Stimulated activated CD4-positive, alpha-beta T cell treated with anti-CD3 and anti-CD28 coated beads, Interleukin-1b, Interleukin-23, amount 100 ng/mL, for 48 hours (primary cell): ENCODE measurements at regions not wholly inside any gene's neighbourhood (a gene's known extent, or its start where the extent isn't known, plus 50 kb on each side); places are given as distances from the start of the nearest gene placed in this dataset.

Source experiments
- DNase-seq: peaks from one replicate; pipeline ENCODE4 v3.0.0-alpha.2; 2020

DNA sequence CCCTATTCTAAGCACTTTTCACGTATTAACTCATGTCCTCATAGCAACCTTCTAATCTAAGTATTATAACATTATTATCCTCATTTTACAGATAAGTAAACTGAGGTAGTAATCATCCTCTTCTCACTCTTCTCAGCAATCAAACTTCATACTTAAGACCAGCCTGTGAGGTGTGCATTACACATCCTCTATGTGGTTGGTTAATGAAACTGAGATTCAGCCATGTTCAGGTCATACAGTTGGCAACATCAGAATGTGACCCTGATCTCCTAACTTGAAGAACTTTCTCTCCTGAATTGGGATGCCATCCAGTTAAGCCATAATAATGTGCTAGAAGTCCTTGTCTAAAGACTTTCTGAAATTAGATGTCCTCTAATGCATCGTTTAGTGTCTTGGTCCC is 275.1 kb upstream of the ANKRD55 start:
- no peak for DNase-seq

DNA sequence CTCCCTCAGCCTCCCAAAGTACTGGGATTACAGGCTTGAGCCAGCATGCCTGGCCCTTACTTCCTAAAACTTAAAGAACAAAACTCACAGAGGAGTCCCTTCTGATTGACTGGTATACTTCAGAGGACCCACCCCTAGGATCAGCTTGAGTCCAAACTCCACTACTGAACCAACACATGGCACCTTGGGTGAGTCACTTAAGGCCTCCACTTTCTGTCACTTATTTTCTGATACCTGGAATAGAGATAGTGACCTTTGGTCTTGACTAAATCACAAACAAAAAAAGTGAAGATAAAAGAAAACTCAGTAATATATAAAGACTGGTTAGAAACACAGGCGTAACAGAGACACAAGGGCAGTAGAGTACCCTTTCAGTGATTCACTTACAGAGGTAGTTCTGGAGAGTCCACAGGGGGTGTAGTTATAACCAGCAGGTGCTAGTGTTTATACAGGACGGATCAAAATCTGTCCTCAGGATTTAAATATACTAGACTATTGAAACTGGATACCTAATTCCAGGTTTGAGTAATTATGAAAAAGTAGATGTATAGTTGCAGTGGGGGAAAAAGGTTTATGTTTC is 274.3 kb upstream of the ANKRD55 start:
- DNase-seq: no peak

DNA sequence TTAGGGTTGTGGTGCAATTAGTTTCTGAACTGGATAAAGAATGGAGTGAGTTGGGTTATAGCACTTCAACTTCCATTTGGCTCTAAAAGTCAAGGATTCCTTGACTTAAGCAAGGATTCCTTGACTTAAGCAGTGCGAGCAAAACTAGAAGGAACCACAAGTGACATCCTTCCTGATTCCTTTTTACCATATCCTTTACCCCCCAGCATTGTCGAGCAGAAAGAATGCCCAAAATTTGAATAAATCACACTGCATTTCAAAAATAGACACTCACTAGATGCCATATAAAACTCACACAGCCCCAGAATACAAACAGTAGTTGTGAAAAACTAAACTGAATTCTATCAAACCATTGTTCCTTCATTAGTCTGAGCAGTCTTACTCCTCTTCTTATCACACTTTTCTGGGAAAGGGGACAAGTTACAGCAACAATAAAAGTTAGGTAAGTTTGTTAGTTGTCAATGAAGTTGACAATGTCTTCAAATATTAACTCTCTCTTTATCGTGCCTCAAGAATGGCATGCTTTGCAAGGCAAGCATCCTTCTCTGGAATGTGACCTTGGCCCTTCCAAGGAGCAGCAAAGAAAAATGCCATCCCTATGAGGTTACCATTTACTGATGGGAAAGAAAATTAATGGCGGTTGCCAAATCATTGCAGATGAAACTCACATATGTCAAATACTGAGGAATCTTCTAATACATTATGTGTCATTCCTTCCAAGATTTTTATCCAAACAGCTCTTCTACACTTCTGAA is 273.3 kb upstream of the ANKRD55 start:
- DNase-seq: no peak

DNA sequence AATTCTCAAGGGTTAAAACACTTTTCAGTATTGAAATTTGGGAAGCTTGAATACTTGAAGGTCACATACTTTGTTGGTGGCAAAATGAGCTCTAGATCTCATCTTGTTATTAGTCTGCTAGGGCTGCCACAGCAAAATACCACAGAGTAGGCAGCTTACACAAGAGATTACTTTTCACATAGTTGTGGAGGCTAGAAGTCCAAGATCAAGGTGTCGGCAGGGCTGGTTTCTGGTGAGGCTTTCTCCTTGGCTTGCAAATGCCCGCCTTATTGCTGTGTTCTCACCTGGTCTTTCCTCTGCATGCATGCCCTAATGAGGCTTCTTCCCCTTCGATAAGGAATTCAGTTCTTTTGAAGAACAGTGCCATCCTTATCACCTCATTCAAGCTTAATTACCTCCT is 270.8 kb upstream of the ANKRD55 start:
- no peak for DNase-seq

DNA sequence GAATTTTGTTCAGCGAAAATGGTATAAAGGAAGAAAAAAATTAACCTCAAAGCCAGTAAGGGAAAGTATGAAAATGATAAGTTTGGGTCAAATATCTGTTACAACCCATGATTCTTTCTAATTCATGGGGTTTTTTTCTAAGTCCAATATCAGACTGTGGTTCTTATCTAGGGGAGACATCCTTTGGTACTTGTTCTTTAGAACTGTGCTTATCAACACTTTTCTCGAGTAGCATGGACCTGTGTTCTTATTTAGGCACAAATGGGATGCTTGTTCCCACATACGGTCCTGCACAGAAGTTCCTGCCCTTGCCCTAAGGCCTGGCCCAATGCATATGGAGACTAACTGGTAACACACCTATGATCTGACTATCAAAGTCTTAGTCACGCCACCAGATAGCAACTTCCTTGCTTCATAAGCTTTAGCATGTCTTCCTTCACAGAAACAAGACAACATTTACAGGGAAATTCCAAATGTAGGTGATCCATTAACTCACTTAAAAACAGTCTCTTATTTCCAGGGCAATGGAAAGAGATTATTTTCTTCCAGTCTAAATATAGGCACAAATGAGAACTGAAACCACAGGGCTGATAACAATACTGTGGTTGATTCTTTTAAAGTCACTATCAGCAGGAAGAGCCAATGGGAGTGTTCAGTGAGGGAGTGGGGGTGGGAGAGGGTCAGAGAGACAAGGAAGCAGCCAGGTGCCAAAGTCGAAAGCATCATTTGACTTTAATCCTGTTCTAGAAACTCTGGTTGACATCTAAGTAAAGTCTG is 268.8 kb upstream of the ANKRD55 start:
- no peak for DNase-seq

DNA sequence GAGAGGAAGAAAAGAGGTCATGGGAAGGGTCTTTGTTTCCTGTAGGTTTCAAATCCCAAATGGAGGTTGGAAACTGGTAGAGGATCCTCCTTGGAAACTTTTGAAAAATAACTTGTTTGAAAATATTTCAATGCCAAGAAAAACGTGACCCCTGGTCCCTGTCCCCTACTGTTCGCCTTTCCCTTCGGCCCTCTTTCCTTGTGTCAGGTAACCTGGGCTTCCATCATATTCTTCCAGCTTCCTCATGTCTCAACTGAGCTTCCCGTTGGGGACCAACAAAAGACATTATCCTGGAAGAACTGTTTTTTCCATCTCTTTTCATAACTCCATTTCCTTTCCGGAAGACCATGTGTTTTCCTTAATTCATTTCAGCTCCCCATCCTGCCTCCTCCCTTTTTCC is 266.8 kb upstream of the ANKRD55 start:
- no peak for DNase-seq

DNA sequence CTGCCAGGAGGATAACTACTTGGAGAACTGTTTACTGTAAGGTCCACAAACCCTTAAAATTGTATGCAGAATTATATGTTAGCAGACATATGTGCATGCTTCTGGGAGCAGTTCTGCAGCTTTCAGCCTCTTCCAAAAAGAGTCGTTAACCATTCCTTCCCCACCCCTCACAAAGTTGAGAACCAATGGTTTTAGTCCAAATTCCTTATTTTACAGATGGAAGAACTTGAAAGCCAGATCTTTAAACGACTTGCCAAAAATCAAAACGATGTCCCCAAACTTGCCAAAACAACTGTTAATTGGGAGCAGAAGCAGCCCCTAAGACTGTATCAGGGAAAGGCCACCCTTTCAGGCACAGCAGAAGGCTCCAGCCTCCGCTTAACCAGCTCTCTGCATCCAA is 266.4 kb upstream of the ANKRD55 start:
- no peak for DNase-seq

DNA sequence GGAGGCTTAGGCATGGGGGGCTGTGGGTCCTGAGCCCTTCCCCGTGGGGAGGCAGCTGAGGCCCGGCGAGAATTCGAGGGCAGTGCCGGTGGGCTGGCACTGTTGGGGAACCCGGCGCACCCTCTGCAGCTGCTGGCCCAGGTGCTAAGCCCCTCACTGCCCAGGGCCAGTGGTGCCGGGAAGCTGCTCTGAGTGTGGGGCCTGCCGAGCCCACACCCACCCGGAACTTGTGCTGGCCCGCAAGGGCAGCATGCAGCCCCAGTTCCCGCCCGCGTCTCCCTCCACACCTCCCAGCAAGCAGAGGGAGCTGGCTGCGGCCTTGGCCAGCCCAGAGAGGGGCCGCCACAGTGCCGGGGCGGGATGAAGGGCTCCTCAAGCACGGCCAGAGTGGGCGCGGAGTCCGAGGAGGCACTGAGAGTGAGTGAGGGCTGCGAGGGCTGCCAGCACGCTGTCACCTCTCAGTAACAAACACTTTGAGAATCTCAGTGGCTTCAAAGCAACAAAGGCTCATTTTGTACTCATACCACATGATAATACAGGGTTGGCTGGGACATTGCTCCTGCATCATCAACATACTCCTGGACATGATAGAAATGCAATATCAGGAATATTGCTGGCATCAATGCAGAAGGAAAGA is 265.7 kb upstream of the ANKRD55 start:
- DNase-seq: no peak

DNA sequence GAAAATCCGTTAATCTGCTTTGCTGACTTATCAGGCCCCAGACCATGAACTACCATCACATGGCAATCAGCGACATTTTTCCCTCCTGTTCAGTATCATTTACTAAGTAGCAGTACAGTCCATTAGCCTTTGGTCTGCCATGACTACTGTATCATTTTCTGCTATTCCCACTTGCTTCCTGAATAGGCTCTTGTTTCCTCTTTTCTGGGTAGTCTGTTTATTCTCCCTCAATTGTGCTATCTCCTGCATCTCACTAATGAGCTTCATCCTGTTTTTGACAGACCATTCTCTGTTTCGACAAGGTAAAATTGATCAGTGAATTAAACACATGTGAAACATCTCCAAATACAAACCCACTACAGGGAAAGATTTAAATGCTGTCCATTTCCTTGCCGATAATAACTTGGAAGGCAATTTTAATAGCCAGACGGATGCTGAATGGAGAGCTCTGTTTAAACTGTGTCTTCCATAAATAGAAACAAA is 263.5 kb upstream of the ANKRD55 start:
- no peak for DNase-seq

DNA sequence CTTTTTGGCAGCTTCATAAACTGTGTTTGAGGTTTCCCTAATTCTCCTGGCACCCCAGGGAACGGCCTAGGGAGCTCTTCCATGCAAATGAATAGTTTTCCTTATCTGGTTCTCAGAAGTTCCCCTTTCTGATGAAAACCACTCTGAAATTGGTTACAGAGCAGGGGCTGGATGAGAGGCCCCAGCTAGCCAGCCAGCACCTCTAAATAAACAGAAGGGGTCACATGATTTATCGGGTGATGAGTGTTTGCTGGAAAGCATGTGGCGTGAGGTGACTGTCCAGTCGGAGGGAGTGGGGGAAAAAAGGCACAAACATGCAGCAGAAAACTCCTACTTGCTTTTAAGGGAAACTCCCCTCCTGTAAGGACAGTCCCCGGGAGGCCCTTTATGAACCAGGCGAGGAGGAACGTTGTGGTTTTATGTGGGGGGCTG is 261.2 kb upstream of the ANKRD55 start:
- DNase-seq: no peak

DNA sequence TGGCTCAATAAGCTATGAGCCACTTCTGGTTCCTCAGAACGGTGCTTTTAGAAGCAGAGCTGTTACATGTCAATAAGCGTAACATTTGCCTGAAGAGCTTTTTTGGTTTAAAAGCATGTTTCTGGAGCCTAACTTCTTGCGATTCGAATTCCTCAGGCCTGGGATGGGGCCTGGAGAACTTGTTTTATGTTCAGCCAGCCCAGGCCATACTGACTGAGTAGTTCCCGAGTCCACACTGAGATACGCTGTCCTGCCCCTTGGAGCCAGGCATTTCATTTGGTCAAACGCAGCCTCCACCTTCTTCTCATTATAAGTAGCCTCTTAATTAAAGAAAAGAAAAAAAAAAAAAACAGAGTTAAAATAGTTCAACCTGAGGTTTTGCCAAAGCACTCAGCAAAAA is 260.6 kb upstream of the ANKRD55 start:
- DNase-seq: no peak

DNA sequence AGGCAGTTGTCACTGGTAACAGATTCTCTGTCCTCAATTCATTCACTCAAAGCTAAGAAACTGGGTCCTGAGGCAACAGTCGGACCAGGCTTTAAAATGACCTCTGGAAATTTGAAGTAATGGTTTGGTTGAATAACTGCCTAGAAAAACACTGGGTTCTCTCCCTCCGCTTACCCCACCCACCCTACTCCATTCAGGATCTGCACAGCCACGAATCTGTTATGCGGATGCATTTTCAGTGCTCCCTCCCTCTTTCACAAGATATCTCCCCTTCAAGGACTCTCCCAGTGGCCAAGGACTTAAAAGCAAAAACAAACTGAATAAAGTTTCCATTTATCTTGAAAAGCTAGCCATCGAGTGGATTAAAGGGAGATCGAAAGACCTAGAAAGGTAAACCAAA is 260.2 kb upstream of the ANKRD55 start:
- DNase-seq: no peak

DNA sequence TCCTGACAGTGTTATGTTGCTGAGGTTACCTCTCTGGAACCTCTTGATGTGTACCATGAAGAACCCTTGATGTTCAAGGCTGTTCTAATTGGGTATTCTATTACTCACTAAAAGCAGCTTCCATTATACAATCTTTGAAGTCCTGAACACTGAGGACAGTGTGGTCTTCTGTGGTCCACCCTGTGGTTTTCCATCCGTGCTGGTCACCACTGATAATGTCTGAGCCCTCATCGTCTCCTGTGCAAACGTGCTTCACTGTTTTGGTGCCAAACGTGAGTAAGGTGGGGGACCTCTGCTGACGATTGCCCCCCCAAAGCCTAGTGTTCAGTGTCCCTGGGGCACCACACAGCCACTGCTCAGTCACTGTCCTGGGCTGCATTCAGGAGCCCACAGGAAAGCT is 259.7 kb upstream of the ANKRD55 start:
- no peak for DNase-seq

DNA sequence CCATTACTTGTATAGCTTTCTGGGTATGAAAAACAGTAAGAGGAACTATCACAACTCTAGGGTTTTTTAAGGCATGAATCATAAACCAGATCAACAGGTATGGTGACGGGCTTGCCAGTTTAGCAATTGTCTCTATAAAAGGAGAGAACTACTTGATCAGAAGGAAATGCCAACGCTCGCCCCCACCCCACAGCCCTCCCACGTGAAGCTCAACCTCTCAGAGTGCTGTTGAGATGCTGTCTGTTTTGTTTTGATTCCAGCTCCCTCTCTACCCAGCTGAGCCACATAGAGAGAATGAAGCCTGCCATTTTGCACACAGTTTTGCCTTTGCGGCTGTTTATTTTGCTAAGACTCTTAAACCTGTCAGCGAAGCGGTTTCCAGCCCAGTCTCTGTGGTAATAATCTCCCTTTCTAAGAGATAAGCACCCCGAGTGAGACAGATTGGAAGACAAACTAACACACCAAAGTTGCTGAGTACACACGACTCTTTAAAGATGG is 257.9 kb upstream of the ANKRD55 start:
- peak; percentile 65 for DNase-seq

DNA sequence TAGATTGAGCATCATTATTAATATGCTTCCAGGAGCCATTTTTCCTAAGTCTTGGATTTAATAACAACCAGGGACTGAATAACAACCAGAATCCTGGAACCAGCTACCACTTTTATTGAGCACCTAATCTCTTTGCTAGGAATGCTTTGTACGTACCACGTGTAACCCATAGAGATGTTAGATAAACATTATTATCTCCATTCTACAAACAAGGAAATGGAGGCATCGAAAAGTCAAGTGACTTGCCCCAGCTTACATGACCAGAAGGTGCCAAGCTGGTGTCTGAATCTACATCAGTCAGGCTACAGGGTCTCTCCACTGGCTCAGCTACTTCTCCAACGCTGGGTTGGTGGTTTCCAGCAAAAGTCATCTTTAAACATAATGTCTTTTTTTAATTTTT is 256.1 kb upstream of the ANKRD55 start:
- DNase-seq: no peak

DNA sequence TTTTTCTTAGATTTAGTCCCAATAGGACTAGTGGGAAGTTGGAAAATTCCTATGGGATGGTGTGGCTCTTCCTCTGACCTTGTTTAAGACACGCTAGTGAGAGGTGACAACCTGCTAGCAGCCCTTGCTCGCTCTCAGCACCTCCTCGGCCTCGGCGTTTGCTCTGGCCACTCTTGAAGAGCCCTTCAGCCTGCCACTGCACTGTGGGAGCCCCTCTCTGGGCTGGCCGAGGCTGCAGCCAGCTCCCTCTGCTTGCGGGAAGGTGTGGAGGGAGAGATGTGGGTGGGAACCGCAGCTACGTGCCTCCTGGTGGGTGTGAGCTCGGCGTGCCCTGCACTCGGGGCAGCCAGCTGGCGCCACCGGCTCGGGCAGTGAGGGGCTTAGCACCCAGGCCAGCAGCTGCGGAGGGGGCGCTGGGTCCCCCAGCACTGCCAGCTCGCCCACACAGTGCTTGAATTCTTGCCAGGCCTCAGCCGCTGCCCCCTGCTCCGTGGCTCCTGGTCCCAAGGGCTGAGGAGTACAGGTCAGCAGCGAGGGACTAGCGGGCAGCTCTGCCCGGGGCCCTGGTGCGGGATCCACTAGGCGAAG is 254.5 kb upstream of the ANKRD55 start:
- no peak for DNase-seq

DNA sequence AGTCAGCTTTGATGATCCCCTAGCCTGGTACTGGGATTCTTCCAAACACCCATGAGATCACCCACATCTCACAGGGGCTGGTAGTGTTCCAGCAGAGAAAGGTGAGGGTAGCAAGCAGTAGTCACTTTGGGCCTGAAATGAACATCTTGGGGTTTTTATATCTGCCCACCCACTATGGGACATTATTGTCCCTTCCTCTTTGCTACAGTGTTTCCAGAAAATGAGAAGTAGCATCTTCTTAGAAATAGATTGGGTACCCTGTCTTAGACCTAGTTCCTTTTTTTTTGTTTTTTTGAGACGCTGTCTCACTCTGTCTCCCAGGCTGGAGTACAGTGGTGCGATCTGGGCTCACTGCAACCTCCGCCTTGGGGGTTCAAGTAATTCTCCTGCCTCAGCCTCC is 249.2 kb upstream of the ANKRD55 start:
- DNase-seq: no peak

DNA sequence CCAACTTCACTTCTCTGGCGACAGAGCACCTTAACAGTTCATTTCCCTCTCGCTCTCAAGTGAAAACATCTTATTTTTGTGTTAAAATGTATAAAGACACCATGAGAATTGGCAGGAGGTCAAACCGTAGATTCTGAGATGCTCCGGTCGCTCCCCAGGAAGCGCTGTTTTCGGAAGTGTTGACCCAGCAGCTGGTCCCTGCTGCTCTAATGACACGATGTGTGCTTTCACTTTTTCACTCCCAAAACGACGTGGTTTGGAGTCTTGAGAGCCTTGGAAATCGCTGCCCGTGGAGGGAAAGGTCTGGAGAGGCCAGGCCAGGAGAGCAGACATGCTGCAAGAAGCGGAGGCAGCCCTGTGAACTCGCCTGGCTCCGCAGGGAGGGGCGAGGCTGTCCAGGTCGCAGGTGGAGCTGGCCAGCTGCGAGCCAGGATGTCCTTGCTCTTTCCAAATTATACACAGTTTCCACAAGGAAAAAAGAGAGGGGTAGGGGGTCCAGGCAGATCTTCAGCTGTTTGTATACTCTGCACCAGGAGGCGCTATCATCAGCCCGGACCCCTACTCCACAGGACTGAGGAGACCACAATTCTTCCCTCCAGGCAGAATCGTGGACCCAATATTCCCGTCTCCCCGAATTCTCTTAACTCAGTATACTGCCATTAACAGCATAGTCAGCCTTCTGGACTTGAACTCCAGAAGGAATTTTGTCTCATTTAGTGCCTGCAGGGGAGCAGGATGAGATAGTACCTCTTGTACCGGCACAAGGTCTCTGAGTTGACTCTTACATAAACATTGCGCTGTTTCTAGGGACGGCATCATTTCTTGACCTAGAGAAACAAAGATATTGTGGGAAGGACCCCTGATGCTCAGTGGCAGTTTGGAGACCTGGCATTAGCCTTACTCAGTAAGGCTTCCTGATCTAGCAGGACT is 248.6 kb upstream of the ANKRD55 start:
- no peak for DNase-seq

DNA sequence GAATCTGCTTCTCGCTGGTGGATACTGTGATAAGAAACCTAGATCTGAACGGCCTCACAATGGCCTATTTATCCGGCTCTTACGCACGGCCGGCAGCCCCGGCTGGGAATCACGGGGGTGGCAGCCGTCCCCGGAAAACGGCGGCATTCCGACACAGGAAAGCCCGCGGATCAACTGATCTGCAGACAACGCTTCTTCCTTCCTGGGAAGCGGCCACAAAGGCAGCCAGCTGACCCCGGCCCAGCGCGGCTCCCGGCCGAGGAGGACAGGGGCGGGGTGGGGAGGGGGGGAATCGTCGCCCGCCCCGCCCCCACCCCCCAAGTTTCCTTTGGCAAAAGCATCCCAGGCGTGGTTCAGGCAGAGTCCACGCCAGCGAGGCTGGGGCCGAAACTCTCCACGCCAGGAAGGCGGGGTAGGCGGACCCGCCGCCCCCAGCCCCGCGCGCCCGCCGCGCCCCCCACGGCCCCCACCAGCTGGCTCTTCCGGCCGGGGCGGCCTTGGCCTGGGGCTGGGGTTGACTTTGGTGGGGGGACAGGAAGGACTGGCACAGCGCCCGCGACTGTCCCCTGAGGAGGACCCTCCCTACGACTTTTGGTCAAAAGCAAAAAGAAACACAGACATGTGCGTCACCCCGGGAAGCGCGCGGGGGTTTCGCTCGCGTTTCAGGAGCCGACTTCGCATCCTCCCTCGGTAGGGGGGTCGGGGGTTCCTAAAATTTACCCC is 247.7 kb upstream of the ANKRD55 start:
- peak; percentile 11 for DNase-seq

DNA sequence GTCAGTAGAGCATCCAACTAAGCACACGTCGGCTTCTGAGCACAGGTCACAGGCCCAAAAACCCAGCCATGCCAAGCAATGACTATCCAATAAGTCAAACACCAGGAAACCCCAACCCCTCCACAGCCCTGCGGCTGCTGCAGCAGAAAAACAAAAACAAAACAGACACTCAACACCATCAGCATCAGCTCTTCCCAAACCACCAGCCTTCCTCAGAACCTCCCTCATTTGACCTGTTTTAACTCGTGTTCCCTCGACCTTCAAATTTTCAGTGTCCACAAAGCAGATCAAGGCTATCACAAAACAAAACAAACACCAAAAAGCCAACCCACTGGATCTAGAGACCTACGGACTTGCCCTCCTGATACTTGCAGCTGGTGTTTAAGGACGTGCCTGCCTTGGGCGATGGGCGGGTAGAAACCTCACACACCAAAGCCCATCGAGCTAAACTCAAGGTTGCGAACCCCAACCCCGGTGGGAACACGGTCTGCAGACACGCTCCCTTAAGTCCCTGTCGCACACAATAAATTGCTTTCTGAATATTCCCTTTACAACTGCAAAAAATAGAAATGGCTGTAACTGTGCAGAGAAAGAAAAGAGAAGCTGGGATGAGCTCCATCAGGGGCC is 247.1 kb upstream of the ANKRD55 start:
- peak; percentile 12 for DNase-seq

DNA sequence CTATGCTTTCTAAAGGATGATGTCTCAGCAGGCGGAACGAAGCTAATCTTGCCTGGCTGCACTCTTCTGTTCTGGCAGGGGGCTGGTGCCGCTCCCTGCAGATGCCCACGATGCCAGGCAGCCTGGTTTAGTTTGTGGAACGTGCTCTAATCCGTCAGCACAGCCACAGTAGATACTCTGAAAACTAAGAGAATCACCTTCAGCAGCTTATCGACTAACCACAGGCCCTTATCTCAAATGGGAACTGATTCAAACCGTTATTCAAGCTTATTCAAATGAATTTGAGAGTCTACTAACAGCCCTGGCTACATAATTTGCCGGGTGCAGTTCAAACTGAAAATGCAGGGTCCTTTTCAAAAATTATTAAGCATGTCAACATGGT is 246.6 kb upstream of the ANKRD55 start:
- DNase-seq: no peak
